ENCODE measurements at regions not wholly inside any gene's neighbourhood (a gene's known extent, or its start where the extent isn't known, plus 50 kb on each side); places are given as distances from the start of the nearest gene placed in this dataset.

DNA sequence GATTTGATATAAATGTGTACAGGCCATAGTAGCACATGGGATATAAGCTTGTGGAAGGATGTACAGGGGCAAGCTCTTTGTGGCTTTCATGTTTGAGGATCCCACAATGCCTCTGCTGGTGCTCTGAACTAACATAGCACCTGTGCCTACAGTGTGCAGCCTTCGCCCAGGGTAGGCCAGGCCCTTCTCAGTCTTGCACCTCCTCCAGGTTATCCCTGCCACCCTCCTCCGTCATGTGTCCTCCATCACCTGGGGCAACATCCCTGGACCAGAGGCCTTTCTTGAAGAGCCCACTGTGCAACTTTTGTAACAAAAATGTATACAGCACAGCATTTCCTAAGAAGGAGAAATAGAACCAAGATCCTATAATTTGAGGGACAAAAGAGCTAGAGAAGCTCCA is 306.8 kb downstream of the IRS2 start:
- TF ChIP-seq, protein P1, sequence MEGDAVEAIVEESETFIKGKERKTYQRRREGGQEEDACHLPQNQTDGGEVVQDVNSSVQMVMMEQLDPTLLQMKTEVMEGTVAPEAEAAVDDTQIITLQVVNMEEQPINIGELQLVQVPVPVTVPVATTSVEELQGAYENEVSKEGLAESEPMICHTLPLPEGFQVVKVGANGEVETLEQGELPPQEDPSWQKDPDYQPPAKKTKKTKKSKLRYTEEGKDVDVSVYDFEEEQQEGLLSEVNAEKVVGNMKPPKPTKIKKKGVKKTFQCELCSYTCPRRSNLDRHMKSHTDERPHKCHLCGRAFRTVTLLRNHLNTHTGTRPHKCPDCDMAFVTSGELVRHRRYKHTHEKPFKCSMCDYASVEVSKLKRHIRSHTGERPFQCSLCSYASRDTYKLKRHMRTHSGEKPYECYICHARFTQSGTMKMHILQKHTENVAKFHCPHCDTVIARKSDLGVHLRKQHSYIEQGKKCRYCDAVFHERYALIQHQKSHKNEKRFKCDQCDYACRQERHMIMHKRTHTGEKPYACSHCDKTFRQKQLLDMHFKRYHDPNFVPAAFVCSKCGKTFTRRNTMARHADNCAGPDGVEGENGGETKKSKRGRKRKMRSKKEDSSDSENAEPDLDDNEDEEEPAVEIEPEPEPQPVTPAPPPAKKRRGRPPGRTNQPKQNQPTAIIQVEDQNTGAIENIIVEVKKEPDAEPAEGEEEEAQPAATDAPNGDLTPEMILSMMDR (IDR thresholded peaks at IDR 0.05; ENCODE audit: borderline replicate concordance, extremely low read depth, low read length, poor library complexity, severe bottlenecking) = no peak
- no peak for TF ChIP-seq EZH2 (IDR thresholded peaks at IDR 0.05; ENCODE audit: borderline replicate concordance, low read depth, low read length, severe bottlenecking)

Data from DND-41 (cell line).